Trophoblast cell (in vitro differentiated cells and primary cell): ENCODE measurements at regions not wholly inside any gene's neighbourhood (a gene's known extent, or its start where the extent isn't known, plus 50 kb on each side); places are given as distances from the start of the nearest gene placed in this dataset.

Experiments
- DNase-seq, 2 donors: peaks; one replicate each; pipeline ENCODE4 v3.0.0-alpha.2; 2016
- H2AFZ ChIP-seq: 2 replicates; pipeline ENCODE4 v1.6.1; 2013; ENCODE audit warnings: low read length, moderate library complexity, mild to moderate bottlenecking; ENCODE audit not compliant: insufficient read depth, poor library complexity
- H2AK5ac ChIP-seq: 2 replicates; pipeline ENCODE4 v1.6.1; 2013; ENCODE audit warnings: mild to moderate bottlenecking, low read length
- H2BK120ac ChIP-seq: 2 replicates; pipeline ENCODE4 v1.6.1; 2013; ENCODE audit warnings: low read length, mild to moderate bottlenecking, moderate library complexity; ENCODE audit not compliant: insufficient read depth, poor library complexity
- H2BK12ac ChIP-seq: 2 replicates; pipeline ENCODE4 v1.6.1; 2013; ENCODE audit warnings: mild to moderate bottlenecking, low read length, moderate library complexity
- H2BK5ac ChIP-seq: 2 replicates; pipeline ENCODE4 v1.6.1; 2013; ENCODE audit warnings: low read length, low read depth, moderate library complexity, mild to moderate bottlenecking; ENCODE audit not compliant: poor library complexity
- H3K14ac ChIP-seq: 2 replicates; pipeline ENCODE4 v1.6.1; 2013; ENCODE audit warnings: mild to moderate bottlenecking, low read length
- H3K18ac ChIP-seq: 2 replicates; pipeline ENCODE4 v1.6.1; 2013; ENCODE audit warnings: mild to moderate bottlenecking, low read length
- H3K23ac ChIP-seq: 2 replicates; pipeline ENCODE4 v1.6.1; 2013; ENCODE audit warnings: low read length
- H3K27ac ChIP-seq: 2 replicates; pipeline ENCODE4 v1.5.1; 2013; ENCODE audit warnings: low read depth, mild to moderate bottlenecking, inconsistent platforms, low read length, moderate library complexity
- H3K27me3 ChIP-seq: 2 replicates; pipeline ENCODE4 v1.6.1; 2013; ENCODE audit warnings: inconsistent platforms, mild to moderate bottlenecking, low read length, moderate library complexity; ENCODE audit not compliant: insufficient read depth
- H3K36me3 ChIP-seq, 2 experiments: 1 replicate in 1 of 2; 2 replicates in 1 of 2; pipeline ENCODE4 v1.6.1; 2013; ENCODE audit warnings: low read length in 2 of 2, mild to moderate bottlenecking in 2 of 2, moderate library complexity in 1 of 2; ENCODE audit not compliant: insufficient read depth in 2 of 2, control insufficient read depth in 1 of 2
- H3K4ac ChIP-seq: 2 replicates; pipeline ENCODE4 v1.6.1; 2013; ENCODE audit warnings: low read depth, mild to moderate bottlenecking, low read length, moderate library complexity
- H3K4me1 ChIP-seq, 2 experiments: 1 replicate in 1 of 2; 2 replicates in 1 of 2; pipeline ENCODE4 v1.6.1; 2013; ENCODE audit warnings: low read length in 2 of 2, mild to moderate bottlenecking in 2 of 2, moderate library complexity in 1 of 2; ENCODE audit not compliant: insufficient read depth in 2 of 2, control insufficient read depth in 1 of 2
- H3K4me2 ChIP-seq: 2 replicates; pipeline ENCODE4 v1.6.1; 2013; ENCODE audit warnings: inconsistent platforms, mild to moderate bottlenecking, low read length, moderate library complexity
- H3K4me3 ChIP-seq: 2 replicates; pipeline ENCODE4 v1.5.1; 2013; ENCODE audit warnings: mild to moderate bottlenecking, low read depth, low read length, inconsistent platforms
- H3K79me1 ChIP-seq: one replicate; pipeline ENCODE4 v1.6.1; 2013; ENCODE audit warnings: low read length
- H3K79me2 ChIP-seq: 2 replicates; pipeline ENCODE4 v1.6.1; 2013; ENCODE audit warnings: low read length, mild to moderate bottlenecking; ENCODE audit not compliant: control insufficient read depth, insufficient read depth, poor library complexity
- H3K9ac ChIP-seq: 2 replicates; pipeline ENCODE4 v1.6.1; 2013; ENCODE audit warnings: mild to moderate bottlenecking, low read length
- H3K9me3 ChIP-seq: 2 replicates; pipeline ENCODE4 v1.6.1; 2013; ENCODE audit warnings: low read depth, mild to moderate bottlenecking, control low read depth, inconsistent platforms, low read length; ENCODE audit not compliant: insufficient read depth
- H4K12ac ChIP-seq: 2 replicates; pipeline ENCODE4 v1.6.1; 2013; ENCODE audit warnings: low read depth, mild to moderate bottlenecking, low read length, moderate library complexity
- H4K8ac ChIP-seq: 2 replicates; pipeline ENCODE4 v1.6.1; 2013; ENCODE audit warnings: low read depth, mild to moderate bottlenecking, low read length, moderate library complexity
- H4K91ac ChIP-seq: one replicate; pipeline ENCODE4 v1.6.1; 2013; ENCODE audit warnings: low read depth, mild to moderate bottlenecking, low read length, moderate library complexity
- WGBS: extraction: QIAGEN DNeasy Blood & Tissue Kit; methylation state at CpG from one replicate; pipeline ENCODE4 v1.1.7; 2013; ENCODE audit warnings: missing lambda C conversion rate; ENCODE audit not compliant: insufficient read length, insufficient coverage; ENCODE audit errors: extremely low coverage; 5-methylcytosine and 5-hydroxymethylcytosine counted together

DNA sequence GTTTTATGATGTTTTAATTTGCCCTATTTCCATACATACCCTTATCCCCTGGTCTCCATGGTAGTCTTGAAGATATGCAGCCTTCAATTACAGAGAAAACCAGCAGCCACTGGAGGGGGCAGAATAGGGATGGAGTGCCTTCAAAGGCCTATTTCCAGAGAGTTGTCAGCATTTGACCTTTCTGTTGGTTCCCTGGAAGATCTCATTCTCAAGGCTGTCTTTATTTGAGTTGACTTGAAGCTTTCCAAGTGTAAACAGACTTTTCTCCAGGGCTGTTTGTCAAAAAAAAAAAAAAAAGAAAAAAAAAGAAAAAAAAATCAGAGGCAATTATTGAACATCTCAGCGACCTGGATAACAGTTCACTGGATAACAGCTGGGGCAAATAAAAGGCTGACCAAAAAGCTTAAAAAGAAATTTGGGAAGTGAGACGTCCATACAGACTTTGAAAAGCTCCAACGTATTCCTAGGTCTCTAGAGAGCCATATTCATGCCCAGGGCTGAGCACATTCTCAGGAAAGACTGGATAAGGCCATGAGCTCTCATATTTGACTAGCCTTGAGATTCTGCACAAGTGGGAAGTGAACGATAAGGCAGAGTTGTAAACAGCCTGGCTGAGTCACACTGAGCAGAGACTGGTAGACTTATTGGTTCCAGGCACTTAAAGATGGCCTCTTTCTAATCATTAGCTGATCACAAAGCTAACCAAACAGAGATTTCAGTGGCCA, 126.6 kb downstream of the VAPA start:
- Histone ChIP-seq H4K8ac (no peak overlapping the region), H3K18ac (no peak overlapping the region), H3K14ac (no peak overlapping the region), H3K4me2 (no peak overlapping the region), H2AFZ (no peak overlapping the region), H3K23ac (no peak overlapping the region), H2BK120ac (no peak overlapping the region), H3K27ac (no peak overlapping the region), H3K79me2 (no peaks in the 10 kb centered on the region), H3K36me3 (no peaks in the 10 kb centered on the region), H3K9me3 (peaks cover 8% of the 10 kb centered on the region), H3K27me3 (no peaks in the 10 kb centered on the region), H3K9ac (no peak overlapping the region), H2BK12ac (no peak overlapping the region), H2BK5ac (no peak overlapping the region), H3K4me1 (peaks cover 0 to 2% of the 10 kb centered on the region in 2 experiments), H2AK5ac (no peak overlapping the region), H3K4ac (no peak overlapping the region), H3K79me1 (no peaks in the 10 kb centered on the region), H4K12ac (no peak overlapping the region), H4K91ac (no peak overlapping the region), H3K4me3 (no peak overlapping the region)
- no peak for DNase-seq
- no CpG with 5 or more reads among the region's 4 CpGs for WGBS

DNA sequence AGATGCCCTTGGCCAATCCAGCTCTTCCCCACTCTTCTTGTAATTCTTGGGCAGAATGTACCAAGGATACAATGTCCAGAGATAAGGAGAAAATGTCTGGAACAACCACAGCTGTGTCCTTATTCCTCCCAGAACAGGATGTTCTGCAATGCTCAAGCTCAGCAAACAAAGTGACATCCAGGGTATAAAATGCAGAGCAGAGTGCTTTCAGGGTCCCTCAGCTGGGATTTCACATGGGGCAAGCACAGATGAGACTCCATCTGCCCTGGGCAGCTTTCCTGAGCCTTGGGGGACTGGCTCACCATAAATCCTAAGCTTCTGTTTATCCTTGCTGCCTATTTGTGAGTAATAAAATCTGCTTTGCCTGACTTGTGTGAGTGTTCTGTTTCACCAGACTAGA, 127.4 kb downstream of the VAPA start:
- no peaks in the 10 kb centered on the region for H3K27me3 ChIP-seq
- no peak overlapping the region for H3K23ac ChIP-seq

DNA sequence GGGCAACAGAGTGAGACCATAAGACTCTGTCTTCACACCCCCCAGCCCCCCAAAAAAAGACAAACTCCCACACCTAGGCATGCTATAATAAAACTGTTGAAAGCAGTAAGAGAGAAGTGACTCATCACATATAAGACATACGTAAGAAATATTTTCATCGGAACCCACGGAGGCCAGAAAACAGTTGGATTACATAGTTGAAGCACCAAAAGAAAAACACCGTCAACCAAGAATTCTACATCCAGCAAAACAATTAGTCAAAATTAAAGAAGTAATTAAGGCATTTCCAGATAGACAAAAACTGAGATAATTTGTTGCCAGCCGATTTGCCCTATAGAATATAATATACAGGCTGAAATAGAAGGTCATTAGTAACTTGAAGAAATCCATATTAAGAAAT, 128.7 kb downstream of the VAPA start:
- no peak for DNase-seq
- H4K8ac ChIP-seq, result no peak overlapping the region
- no peaks in the 10 kb centered on the region for H3K27me3 ChIP-seq
- no CpG with 5 or more reads among the region's 5 CpGs for WGBS
- no peak overlapping the region for H2AK5ac ChIP-seq
- no peak overlapping the region for H3K4ac ChIP-seq
- H3K14ac ChIP-seq, result no peak overlapping the region
- H4K91ac ChIP-seq, result no peak overlapping the region
- H3K23ac ChIP-seq, result no peak overlapping the region
- H3K36me3 ChIP-seq, result no peaks in the 10 kb centered on the region
- no peaks in the 10 kb centered on the region for H3K79me1 ChIP-seq
- H3K9ac ChIP-seq, result no peak overlapping the region
- H2BK120ac ChIP-seq, result no peak overlapping the region
- H2BK5ac ChIP-seq, result no peak overlapping the region
- H3K27ac ChIP-seq, result no peak overlapping the region
- H3K4me1 ChIP-seq, result peaks cover 0 to 2% of the 10 kb centered on the region in 2 experiments
- no peak overlapping the region for H3K4me2 ChIP-seq
- H2AFZ ChIP-seq, result no peak overlapping the region
- no peak overlapping the region for H3K4me3 ChIP-seq
- H2BK12ac ChIP-seq, result no peak overlapping the region
- H3K18ac ChIP-seq, result no peak overlapping the region
- H3K79me2 ChIP-seq, result no peaks in the 10 kb centered on the region
- no peak overlapping the region for H4K12ac ChIP-seq
- H3K9me3 ChIP-seq, result peaks cover 8% of the 10 kb centered on the region

More for the DNA sequence above, 127.4 kb downstream of the VAPA start:
- Histone ChIP-seq H2BK120ac (no peak overlapping the region), H2AK5ac (no peak overlapping the region), H3K9ac (no peak overlapping the region), H2BK5ac (no peak overlapping the region), H4K12ac (no peak overlapping the region), H3K4me2 (no peak overlapping the region), H3K27ac (no peak overlapping the region), H3K4me1 (peaks cover 0 to 2% of the 10 kb centered on the region in 2 experiments), H3K79me2 (no peaks in the 10 kb centered on the region), H3K36me3 (no peaks in the 10 kb centered on the region), H3K18ac (no peak overlapping the region), H3K14ac (no peak overlapping the region), H4K8ac (no peak overlapping the region), H4K91ac (no peak overlapping the region), H3K4ac (no peak overlapping the region), H3K79me1 (no peaks in the 10 kb centered on the region), H3K9me3 (peaks cover 8% of the 10 kb centered on the region), H3K4me3 (no peak overlapping the region), H2AFZ (no peak overlapping the region), H2BK12ac (no peak overlapping the region)
- no peak for DNase-seq

DNA sequence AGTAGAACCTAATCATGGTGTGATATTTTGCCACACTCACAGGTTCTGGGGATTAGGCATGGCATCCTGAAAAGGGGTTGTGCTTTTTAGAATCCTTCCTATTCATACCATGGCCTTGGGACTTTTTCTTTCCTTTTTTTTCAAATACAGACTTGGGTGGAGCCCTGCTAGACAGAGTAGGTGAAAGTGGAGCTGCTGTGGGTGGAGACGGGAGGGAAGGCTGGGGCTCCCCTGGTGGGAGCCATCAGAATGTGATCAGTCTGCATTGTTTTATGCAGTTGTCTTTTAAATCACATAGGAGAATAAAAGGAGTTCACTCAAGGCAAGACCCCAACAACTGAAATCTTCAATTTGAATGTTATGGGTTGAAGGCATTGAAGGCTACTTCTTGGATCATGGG, 130.2 kb downstream of the VAPA start:
- WGBS, result no CpG with 5 or more reads among the region's 1 CpG
- Histone ChIP-seq H2BK120ac (no peak overlapping the region), H3K4me2 (no peak overlapping the region), H3K27ac (no peak overlapping the region), H4K8ac (no peak overlapping the region), H3K4me1 (peaks cover 0 to 2% of the 10 kb centered on the region in 2 experiments), H2AFZ (no peak overlapping the region), H3K4ac (no peak overlapping the region), H2AK5ac (no peak overlapping the region), H3K14ac (no peak overlapping the region), H4K91ac (no peak overlapping the region), H3K18ac (no peak overlapping the region), H3K27me3 (no peaks in the 10 kb centered on the region), H2BK5ac (no peak overlapping the region), H3K23ac (no peak overlapping the region), H2BK12ac (no peak overlapping the region), H3K79me2 (no peaks in the 10 kb centered on the region), H3K79me1 (no peaks in the 10 kb centered on the region), H3K9ac (no peak overlapping the region), H3K9me3 (peaks cover 8% of the 10 kb centered on the region), H3K36me3 (no peaks in the 10 kb centered on the region), H3K4me3 (no peak overlapping the region), H4K12ac (no peak overlapping the region)
- DNase-seq, result no peak
